Ishikawa (cell line): ENCODE measurements at regions not wholly inside any gene's neighbourhood (a gene's known extent, or its start where the extent isn't known, plus 50 kb on each side); places are given as distances from the start of the nearest gene placed in this dataset.

Source experiments
- CREB1 ChIP-seq: IDR thresholded peaks from 2 replicates; pipeline ENCODE4 v1.6.1; 2012; ENCODE audit warnings: low read depth
- EP300 ChIP-seq: IDR thresholded peaks from 2 replicates; pipeline ENCODE4 v1.6.1; 2012; ENCODE audit warnings: borderline replicate concordance
- NFIC ChIP-seq: IDR thresholded peaks from 2 replicates; pipeline ENCODE4 v1.6.1; 2012
- RAD21 ChIP-seq: IDR thresholded peaks from 2 replicates; pipeline ENCODE4 v1.6.1; 2012; ENCODE audit warnings: low read depth
- TAF1 ChIP-seq: IDR thresholded peaks from 2 replicates; pipeline ENCODE4 v1.6.1; 2012; ENCODE audit warnings: low read depth, mild to moderate bottlenecking
- TEAD4 ChIP-seq: IDR thresholded peaks from 2 replicates; pipeline ENCODE4 v1.6.1; 2012
- TF ChIP-seq, protein P1 (sequence below): IDR thresholded peaks from 2 replicates; pipeline ENCODE4 v1.6.1; 2012; ENCODE audit warnings: low read depth, mild to moderate bottlenecking
- TF ChIP-seq, protein P2 (sequence below): IDR thresholded peaks from 2 replicates; pipeline ENCODE4 v1.6.1; 2012
- TF ChIP-seq, protein P3 (sequence below): IDR thresholded peaks from 2 replicates; pipeline ENCODE4 v1.6.1; 2012

DNA sequence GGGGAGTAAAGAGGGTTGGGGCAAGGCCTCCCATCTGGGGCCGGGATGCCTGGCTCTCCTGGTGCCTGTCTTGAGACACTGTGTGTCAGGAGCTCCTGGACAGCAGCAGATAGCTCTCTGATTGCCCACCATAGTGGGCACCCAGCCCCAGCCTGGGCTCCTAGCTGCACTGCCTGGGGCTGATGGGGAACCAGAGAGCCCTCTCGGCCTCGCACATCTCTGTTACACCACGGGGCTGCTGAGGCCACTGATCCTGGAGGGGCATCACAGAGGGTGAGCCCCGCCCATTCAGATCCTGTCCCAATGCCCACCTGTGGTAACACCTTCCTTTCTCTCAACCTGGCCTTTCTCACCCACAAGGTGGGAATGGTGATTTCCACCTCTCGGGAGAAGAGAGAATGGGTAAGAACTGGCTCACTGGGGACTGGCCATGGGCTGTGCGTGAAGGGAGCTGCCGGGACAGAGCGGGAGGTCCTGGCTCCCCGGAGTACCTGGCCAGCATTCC, 135.9 kb downstream of the URI1 start:
- TF ChIP-seq, protein P1, sequence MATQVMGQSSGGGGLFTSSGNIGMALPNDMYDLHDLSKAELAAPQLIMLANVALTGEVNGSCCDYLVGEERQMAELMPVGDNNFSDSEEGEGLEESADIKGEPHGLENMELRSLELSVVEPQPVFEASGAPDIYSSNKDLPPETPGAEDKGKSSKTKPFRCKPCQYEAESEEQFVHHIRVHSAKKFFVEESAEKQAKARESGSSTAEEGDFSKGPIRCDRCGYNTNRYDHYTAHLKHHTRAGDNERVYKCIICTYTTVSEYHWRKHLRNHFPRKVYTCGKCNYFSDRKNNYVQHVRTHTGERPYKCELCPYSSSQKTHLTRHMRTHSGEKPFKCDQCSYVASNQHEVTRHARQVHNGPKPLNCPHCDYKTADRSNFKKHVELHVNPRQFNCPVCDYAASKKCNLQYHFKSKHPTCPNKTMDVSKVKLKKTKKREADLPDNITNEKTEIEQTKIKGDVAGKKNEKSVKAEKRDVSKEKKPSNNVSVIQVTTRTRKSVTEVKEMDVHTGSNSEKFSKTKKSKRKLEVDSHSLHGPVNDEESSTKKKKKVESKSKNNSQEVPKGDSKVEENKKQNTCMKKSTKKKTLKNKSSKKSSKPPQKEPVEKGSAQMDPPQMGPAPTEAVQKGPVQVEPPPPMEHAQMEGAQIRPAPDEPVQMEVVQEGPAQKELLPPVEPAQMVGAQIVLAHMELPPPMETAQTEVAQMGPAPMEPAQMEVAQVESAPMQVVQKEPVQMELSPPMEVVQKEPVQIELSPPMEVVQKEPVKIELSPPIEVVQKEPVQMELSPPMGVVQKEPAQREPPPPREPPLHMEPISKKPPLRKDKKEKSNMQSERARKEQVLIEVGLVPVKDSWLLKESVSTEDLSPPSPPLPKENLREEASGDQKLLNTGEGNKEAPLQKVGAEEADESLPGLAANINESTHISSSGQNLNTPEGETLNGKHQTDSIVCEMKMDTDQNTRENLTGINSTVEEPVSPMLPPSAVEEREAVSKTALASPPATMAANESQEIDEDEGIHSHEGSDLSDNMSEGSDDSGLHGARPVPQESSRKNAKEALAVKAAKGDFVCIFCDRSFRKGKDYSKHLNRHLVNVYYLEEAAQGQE, result no peak
- TF ChIP-seq TAF1 (no peak), TEAD4 (no peak), EP300 (no peak), CREB1 (no peak), RAD21 (no peak), NFIC (no peak)
- TF ChIP-seq, protein P2, sequence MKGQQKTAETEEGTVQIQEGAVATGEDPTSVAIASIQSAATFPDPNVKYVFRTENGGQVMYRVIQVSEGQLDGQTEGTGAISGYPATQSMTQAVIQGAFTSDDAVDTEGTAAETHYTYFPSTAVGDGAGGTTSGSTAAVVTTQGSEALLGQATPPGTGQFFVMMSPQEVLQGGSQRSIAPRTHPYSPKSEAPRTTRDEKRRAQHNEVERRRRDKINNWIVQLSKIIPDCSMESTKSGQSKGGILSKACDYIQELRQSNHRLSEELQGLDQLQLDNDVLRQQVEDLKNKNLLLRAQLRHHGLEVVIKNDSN, result no peak
- TF ChIP-seq, protein P3, sequence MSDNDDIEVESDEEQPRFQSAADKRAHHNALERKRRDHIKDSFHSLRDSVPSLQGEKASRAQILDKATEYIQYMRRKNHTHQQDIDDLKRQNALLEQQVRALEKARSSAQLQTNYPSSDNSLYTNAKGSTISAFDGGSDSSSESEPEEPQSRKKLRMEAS, result no peak
